Spleen (tissue), 11 donors: ENCODE measurements at regions not wholly inside any gene's neighbourhood (a gene's known extent, or its start where the extent isn't known, plus 50 kb on each side); places are given as distances from the start of the nearest gene placed in this dataset.

Experiments
- DNase-seq: peaks from one replicate; pipeline ENCODE4 v3.0.0-alpha.2; 2020
- H3K27ac ChIP-seq, 8 donors: fragments of 200-600 bp; sonication (generic) in 7 of 8; 1 replicate in 4 of 8; 2 replicates in 4 of 8; pipeline versions ENCODE4 v1.5.0 to v1.8.0; 2016 to 2021; ENCODE audit warnings: inconsistent platforms in 4 of 8, mild to moderate bottlenecking in 4 of 8, moderate library complexity in 1 of 8
- H3K27me3 ChIP-seq, 7 donors: fragments of 200-600 bp; sonication (generic) in 6 of 7; replicated peaks in 1 of 7; 1 replicate in 4 of 7; 2 replicates in 3 of 7; pipeline versions ENCODE4 v1.5.0 to v1.8.0; 2016 to 2021; ENCODE audit warnings: inconsistent platforms in 3 of 7, mild to moderate bottlenecking in 1 of 7
- H3K36me3 ChIP-seq, 6 donors: fragments of 200-600 bp; sonication (generic) in 5 of 6; 1 replicate in 4 of 6; 2 replicates in 2 of 6; pipeline versions ENCODE4 v1.5.0 to v1.8.0; 2016 to 2021; ENCODE audit warnings: inconsistent platforms in 2 of 6
- H3K4me1 ChIP-seq, 6 donors: fragments of 200-600 bp; sonication (generic) in 5 of 6; 1 replicate in 3 of 6; 2 replicates in 3 of 6; pipeline versions ENCODE4 v1.5.0 to v1.8.0; 2016 to 2021; ENCODE audit warnings: inconsistent platforms in 3 of 6
- H3K4me3 ChIP-seq, 8 donors: fragments of 200-600 bp; sonication (generic) in 7 of 8; 1 replicate in 4 of 8; 2 replicates in 4 of 8; pipeline versions ENCODE4 v1.5.0 to v1.8.0; 2016 to 2021; ENCODE audit warnings: inconsistent platforms in 4 of 8, mild to moderate bottlenecking in 4 of 8, moderate library complexity in 2 of 8
- H3K9me3 ChIP-seq, 8 donors: fragments of 200-600 bp; sonication (generic) in 7 of 8; 1 replicate in 4 of 8; 2 replicates in 4 of 8; pipeline versions ENCODE4 v1.5.0 to v1.8.0; 2016 to 2021; ENCODE audit warnings: inconsistent platforms in 4 of 8
- POLR2A ChIP-seq, 3 donors: fragments of 450-650 bp; IDR thresholded peaks; one replicate each; pipeline ENCODE4 v1.5.1; 2017; ENCODE audit warnings: antibody characterized with exemption in 3 of 3, mild to moderate bottlenecking in 1 of 3
- POLR2AphosphoS5 ChIP-seq, 3 donors: sonication (generic); formaldehyde crosslinking; IDR thresholded peaks; one replicate each; pipeline ENCODE4 v1.5.1; 2017; ENCODE audit warnings: antibody characterized with exemption in 3 of 3
- WGBS, 5 donors: extraction: QIAGEN DNeasy Blood & Tissue Kit in 3 of 5; methylation state at CpG; one replicate each; pipeline versions ENCODE4 v1.1.5 to v1.1.7; 2013 to 2018; 5-methylcytosine and 5-hydroxymethylcytosine counted together
- intact Hi-C: fragments of 100-400 bp; cut with DNase I; formaldehyde crosslinking; loops from one replicate; pipeline ENCODE4 v1.15.0; 2023; ENCODE audit warnings: low total_unique reads
- TF ChIP-seq, protein P1 (sequence below), 11 experiments: fragments of 200-600 bp in 7 of 11; fragments of 450-650 bp in 4 of 11; sonication (generic) in 4 of 11; IDR thresholded peaks in 8 of 11; conservative IDR thresholded peaks in 3 of 11; 1 replicate in 7 of 11; 2 replicates in 4 of 11; pipeline versions ENCODE4 v1.4.0 to v1.8.0; 2016 to 2021; ENCODE audit warnings: antibody characterized with exemption in 11 of 11, inconsistent platforms in 4 of 11, mild to moderate bottlenecking in 1 of 11
- donor health status: healthy with polysubstance abuse.
- donor health status: DM: no; HTN: no; CAD: no; lungs with moderate emphysema.
- donor health status: DM: no; HTN: no; CAD: no.
- donor health status: Bipolar disorder and iron deficiency.
- donor health status: healthy.
- donor health status: DM: no; HTN: no; CAD: no.
- donor health status: DM: yes; HTN: yes; CAD: no.

DNA sequence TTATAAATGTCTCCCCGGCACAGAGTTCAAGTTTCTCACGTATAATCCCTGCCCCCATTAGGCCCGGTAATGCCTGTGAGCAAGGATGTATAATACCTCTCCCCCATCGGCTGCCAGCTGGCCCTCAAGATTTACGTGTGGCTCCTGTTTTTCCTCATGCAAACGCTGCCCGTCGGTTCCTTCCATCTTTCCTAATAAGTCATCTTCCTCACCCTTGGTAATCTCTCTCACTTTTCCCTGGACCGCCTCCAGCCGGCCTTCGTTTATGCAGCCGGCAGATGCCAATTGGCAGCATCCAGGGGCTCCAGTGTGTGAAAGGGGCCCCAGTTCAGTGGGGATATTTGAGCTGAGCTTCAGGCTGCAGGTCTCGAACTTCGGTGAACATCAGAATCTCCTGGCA, 86.5 kb upstream of the NEURL1B start:
- no peaks in the 10 kb centered on the region for H3K9me3 ChIP-seq
- DNase-seq: peak; percentile 37
- 90 to 97% (median 95%) methylated on average over 14 of the region's 14 CpGs for WGBS, 5 donors
- H3K27me3 ChIP-seq: peaks cover 0 to 68% (median 0%) of the 10 kb centered on the region in 7 donors
- intact Hi-C loops: no loop called here
- H3K4me3 ChIP-seq: no peak overlapping the region
- TF ChIP-seq, protein P1, sequence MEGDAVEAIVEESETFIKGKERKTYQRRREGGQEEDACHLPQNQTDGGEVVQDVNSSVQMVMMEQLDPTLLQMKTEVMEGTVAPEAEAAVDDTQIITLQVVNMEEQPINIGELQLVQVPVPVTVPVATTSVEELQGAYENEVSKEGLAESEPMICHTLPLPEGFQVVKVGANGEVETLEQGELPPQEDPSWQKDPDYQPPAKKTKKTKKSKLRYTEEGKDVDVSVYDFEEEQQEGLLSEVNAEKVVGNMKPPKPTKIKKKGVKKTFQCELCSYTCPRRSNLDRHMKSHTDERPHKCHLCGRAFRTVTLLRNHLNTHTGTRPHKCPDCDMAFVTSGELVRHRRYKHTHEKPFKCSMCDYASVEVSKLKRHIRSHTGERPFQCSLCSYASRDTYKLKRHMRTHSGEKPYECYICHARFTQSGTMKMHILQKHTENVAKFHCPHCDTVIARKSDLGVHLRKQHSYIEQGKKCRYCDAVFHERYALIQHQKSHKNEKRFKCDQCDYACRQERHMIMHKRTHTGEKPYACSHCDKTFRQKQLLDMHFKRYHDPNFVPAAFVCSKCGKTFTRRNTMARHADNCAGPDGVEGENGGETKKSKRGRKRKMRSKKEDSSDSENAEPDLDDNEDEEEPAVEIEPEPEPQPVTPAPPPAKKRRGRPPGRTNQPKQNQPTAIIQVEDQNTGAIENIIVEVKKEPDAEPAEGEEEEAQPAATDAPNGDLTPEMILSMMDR (IDR thresholded peaks at IDR 0.05 in 8 of 11, conservative IDR thresholded peaks at IDR 0.05 in 3 of 11): no peak
- TF ChIP-seq POLR2A (IDR thresholded peaks at IDR 0.05) (no peak), POLR2AphosphoS5 (IDR thresholded peaks at IDR 0.05) (no peak)
- H3K4me1 ChIP-seq: peaks cover 0 to 28% (median 2%) of the 10 kb centered on the region in 6 donors
- H3K27ac ChIP-seq: no peak overlapping the region
- H3K36me3 ChIP-seq: no peaks in the 10 kb centered on the region

DNA sequence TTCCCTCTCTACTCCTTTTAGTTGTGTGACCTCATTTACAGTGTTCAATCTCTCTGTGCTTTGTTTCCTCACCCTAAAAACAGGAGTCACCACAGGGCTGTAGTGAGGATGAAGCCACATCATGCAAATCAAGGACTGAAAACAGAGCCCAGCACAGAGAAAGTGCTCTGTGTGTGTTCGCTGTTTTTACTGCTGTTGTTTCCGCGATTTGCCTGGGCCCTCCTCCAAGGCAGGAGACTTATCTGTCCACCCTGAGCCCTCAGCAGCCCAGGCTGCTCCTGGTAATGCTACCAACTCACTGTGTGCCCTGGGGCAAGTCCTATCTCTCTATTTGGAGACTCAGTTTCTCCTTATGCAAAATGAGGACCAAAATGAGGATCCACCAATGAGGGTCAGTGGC, 87.2 kb upstream of the NEURL1B start:
- H3K9me3 ChIP-seq: no peaks in the 10 kb centered on the region
- DNase-seq: peak; percentile 36
- no peak overlapping the region for H3K27ac ChIP-seq

DNA sequence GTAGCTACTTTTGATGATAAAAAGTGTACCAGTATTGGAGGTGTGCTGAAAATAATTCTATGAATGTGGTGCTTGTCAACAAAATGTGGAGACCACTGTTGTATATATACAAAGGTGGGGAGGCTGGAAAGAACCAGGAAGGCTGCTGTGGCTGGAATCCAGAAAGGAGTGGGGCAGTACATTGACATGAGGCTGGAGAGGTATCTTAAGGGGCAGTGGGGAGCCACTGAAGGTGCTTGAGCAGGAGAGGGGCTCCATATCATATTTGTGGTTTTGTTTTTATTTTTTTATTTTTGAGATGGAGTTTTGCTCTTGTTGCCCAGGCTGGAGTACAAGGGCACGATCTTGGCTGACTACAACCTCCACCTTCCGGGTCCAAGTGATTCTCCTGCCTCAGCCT, 87.9 kb upstream of the NEURL1B start:
- Histone ChIP-seq H3K36me3 (no peaks in the 10 kb centered on the region), H3K27ac (no peak overlapping the region), H3K9me3 (no peaks in the 10 kb centered on the region), H3K4me3 (no peak overlapping the region), H3K4me1 (peaks cover 0 to 20% (median 2%) of the 10 kb centered on the region in 6 donors), H3K27me3 (peaks cover 0 to 56% (median 0%) of the 10 kb centered on the region in 7 donors)
- DNase-seq: no peak
- 88 to 98% (median 93%) methylated on average over 2 of the region's 2 CpGs for WGBS, 5 donors
- intact Hi-C loops: no loop called here
- no peak for TF ChIP-seq POLR2A (IDR thresholded peaks at IDR 0.05)
- no peak for TF ChIP-seq POLR2AphosphoS5 (IDR thresholded peaks at IDR 0.05)
- TF ChIP-seq, protein P1 (IDR thresholded peaks at IDR 0.05 in 8 of 11, conservative IDR thresholded peaks at IDR 0.05 in 3 of 11): no peak

More for the DNA sequence above, 87.2 kb upstream of the NEURL1B start:
- Histone ChIP-seq H3K4me1 (peaks cover 0 to 28% (median 2%) of the 10 kb centered on the region in 6 donors), H3K4me3 (no peak overlapping the region), H3K27me3 (peaks cover 0 to 63% (median 0%) of the 10 kb centered on the region in 7 donors), H3K36me3 (no peaks in the 10 kb centered on the region)
- intact Hi-C loops: no loop called here
- WGBS, 5 donors: 83 to 100% (median 92%) methylated on average over 3 of the region's 3 CpGs
- TF ChIP-seq, protein P1 (IDR thresholded peaks at IDR 0.05 in 8 of 11, conservative IDR thresholded peaks at IDR 0.05 in 3 of 11): no peak
- TF ChIP-seq POLR2AphosphoS5 (IDR thresholded peaks at IDR 0.05): no peak
- no peak for TF ChIP-seq POLR2A (IDR thresholded peaks at IDR 0.05)

DNA sequence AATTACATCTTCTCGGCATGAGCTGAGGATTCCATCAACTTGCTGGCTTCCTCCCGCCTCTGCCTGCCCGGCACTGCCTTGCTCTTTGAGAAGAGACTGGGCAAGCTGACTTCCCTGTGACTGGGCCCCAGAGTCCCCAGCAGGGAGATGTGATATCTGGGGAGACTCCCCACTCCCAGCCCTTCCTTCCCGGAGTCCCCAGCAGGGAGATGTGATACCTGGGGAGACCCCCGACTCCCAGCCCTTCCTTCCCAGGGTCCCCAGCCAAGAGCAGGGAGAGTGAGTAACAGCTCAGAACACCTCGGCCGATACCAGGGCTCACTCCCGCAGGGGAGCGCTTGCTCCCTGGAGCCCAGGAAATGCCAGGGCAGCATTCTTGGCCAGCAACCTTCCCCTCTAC, 90.1 kb upstream of the NEURL1B start:
- TF ChIP-seq, protein P1 (IDR thresholded peaks at IDR 0.05 in 8 of 11, conservative IDR thresholded peaks at IDR 0.05 in 3 of 11): no peak
- no peak for TF ChIP-seq POLR2A (IDR thresholded peaks at IDR 0.05)
- no peak for TF ChIP-seq POLR2AphosphoS5 (IDR thresholded peaks at IDR 0.05)
- H3K9me3 ChIP-seq: no peaks in the 10 kb centered on the region
- H3K4me3 ChIP-seq: no peak overlapping the region
- H3K4me1 ChIP-seq: no peaks in the 10 kb centered on the region
- intact Hi-C loops: no loop called here
- peak; percentile 59 for DNase-seq
- H3K27ac ChIP-seq: no peak overlapping the region
- 81 to 92% (median 83%) methylated on average over 8 to 9 of the region's 9 CpGs for WGBS, 5 donors
- H3K36me3 ChIP-seq: no peaks in the 10 kb centered on the region
- H3K27me3 ChIP-seq: peaks cover 0 to 63% (median 0%) of the 10 kb centered on the region in 7 donors
